GM18858 (cell line): ENCODE measurements at regions not wholly inside any gene's neighbourhood (a gene's known extent, or its start where the extent isn't known, plus 50 kb on each side); places are given as distances from the start of the nearest gene placed in this dataset.

Source experiments
- ATAC-seq: cut with Tn5 transposase; IDR thresholded peaks from one replicate; pipeline ENCODE4 v1.9.1; 2021; ENCODE audit not compliant: unreplicated experiment

DNA sequence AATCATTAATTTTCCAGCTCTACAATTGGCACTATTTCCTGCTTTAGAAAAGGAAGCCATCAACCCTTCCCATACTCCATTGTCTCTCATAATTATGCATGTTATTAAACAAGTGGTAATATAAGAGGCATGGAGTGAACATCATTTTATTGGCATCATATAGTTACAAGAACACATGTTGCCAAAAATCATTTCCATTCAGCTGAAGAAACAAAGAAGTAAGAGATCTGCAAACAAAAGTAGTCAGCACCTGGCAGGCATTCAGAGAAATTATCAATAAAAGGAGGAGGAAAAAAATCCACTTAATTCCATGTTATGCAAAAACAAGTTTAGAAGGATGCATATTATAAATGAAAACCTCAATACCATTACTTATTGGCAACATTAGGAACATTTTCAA is 1208.2 kb upstream of the C9orf72 start:
- no peak for ATAC-seq

DNA sequence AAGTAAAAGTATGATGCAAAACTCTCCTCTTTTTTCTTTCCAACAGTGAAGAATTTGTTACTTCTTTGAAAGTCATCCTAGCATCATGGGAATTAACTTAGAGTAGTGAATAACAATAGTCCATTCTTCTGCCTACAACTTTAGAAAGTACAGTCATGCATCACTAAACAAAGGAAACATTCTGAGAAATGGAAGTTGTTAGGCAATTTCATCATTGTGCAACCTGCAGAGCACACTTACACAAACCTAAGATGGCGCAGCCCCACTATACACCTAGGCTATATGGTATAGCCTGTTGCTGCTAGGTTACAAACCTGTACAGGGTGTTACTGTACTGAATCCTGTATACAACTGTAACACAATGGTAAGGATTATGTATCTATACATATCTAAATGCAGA is 1209.3 kb upstream of the C9orf72 start:
- no peak for ATAC-seq

DNA sequence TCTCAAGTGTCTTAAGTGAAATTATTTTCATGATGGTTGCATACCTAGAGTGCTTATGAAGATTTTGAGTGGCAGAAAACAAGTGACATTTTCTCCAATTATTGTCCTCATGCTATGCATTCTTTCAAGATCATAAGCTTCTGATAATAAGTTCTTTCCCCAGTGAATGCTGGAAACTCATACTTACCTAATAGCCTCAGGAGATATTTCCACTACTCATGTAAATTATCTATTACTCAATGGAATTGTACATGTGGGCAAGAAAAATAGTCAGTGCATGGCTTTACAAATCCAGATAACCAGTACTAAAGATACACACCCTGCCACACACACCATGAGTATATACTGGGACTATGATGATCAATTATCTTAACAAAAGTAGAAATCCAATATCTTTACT is 1219.4 kb upstream of the C9orf72 start:
- no peak for ATAC-seq

DNA sequence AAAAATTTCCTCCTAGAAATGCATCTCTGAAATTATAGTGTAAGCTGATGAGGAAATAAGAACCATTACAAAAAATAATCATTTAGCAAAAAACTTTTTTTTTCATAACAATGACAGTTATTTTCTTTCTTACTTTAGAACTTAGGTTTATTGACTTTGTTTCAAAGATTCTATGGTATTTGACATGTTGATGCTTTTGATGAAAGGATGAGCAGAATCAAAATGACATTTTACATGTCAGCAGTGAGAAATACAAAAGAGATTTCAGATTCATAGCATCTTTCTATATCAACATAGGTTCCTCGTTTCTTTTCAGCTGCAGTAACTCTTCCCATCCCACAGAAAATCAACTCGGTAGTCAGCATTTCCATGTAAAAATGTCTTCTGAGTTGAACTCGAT is 1226.6 kb upstream of the C9orf72 start:
- no peak for ATAC-seq

DNA sequence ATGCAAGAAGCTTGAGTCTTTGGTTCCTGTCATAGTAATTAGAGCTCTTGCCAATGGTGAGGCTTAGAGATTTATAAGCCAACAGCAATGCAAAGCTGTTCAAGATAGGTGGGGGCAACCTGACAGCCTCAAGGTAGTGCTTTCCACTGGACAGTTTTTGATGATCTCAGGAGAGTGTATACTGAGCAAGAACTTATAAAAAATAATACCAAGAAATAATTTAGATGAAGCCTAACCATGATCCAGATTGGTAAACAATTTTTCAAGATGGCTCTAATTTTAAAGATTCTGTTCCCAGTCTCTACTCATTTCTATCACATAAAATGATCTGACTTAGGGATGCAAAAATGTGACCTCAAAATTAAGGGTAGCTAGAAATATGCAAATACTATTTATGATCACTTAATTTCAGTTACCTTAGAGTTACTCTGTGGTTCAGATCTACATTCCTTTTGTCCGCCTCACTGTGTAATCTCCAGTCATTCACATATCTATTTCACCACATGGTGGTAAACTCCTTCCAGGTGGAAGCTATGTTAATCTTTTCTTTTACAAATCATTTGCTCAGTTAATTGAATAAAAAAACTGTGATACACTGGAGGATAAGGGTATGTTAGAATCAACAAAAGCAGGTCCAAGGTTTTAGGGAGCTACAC is 1228.0 kb upstream of the C9orf72 start:
- no peak for ATAC-seq

DNA sequence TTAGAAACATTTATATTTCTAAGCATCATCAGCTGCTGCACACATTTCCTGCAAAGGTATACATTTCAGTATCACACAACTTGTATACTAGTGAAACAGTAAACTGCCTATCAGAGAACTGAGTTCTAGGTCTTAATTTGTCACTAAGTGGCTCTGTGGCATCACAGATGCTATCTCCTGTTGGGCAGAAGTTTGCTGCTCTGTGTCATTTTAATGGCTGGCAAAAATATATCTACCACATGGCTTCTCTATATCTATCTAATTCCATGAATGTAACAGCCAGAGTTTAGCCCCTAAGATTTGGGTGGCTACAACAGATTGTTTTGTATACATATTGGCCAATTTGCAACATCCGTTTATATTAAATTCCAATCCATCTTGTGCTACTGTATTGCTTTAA is 1231.9 kb upstream of the C9orf72 start:
- no peak for ATAC-seq

DNA sequence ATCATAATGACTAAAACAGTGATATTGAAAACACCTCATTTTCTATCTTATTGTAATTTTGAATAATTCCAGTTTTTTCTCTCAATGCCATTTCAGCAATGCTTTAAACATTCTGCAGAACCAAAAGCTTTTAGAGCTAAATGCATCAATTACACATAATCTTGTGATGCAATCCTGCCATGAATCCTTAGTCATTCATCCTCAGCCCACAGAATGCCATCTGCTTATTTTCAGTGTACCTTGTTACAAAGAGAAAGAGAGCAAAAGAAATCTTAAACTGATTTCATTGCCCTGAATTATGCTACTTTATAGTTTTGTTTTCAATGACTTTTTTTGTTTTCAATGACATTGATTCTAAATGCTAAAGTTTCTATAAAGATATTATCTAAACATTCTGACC is 1234.8 kb upstream of the C9orf72 start:
- no peak for ATAC-seq

DNA sequence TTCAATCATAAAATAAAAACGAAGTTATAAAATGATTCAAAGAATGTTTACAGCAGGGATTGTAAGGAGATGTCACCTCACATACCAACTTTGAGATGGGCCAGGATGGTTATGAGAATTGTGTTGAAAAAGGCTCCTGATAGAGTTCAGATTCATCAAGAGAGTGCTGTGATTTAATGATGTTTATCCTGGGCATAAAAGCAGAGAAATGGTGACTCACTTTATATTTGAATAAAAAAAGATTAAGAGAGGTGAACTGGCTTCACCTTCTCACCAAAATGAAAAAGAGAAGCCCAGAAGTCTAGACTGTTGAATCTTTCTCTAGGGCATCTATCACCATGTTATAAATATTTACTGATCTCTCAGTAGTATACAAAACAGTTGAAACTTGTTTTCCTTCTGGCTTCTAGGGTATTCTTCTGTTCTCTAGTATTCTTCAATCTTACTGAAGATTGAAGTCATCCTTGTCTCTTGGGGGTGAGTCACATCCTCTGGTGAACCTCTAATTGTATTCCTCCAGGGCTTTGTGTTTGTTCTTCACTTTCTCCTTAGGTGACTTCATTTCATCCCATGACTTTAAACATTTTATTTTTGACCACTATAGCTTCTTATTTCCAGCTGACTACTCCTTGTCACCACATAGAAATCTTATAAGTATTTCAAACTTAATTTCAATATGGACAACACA is 1237.3 kb upstream of the C9orf72 start:
- no peak for ATAC-seq

DNA sequence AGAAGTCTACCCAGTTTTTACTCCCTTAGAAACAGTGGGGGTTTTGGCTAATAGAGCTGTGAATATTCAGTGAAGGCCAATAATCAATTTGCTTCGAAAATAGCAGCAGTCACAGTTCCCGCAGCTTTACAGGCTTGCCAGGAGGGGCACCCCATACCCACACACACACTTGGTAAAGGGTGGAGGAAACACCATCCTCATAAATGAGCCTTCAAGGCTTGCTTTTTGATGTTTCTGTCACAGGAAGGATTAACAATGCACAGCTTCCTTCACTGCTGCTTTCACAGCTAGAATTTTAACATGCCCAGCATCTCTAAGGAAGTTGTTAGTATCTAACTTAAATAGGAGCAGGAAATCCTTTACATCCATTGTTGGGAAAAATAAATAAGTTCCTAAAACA is 1247.5 kb upstream of the C9orf72 start:
- no peak for ATAC-seq

DNA sequence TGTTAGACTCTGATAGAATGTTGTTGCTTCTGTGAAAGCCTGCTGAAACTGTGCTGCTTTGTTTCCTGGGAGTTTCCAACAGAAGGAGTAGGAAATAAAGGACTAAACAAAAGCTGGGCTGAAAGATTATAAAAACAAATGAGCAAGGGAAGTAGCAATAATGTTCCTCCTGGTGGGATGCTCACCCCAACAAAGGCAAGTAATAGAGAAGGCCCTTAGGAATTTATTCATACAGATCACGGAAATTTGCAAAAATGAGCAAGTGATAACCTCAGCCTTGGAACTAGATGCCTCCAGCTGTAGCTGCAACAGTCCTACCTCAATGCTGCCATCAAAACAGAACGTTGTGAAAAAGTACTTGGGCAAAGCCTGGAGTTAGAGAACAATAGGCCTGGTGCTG is 1248.0 kb upstream of the C9orf72 start:
- ATAC-seq: no peak

DNA sequence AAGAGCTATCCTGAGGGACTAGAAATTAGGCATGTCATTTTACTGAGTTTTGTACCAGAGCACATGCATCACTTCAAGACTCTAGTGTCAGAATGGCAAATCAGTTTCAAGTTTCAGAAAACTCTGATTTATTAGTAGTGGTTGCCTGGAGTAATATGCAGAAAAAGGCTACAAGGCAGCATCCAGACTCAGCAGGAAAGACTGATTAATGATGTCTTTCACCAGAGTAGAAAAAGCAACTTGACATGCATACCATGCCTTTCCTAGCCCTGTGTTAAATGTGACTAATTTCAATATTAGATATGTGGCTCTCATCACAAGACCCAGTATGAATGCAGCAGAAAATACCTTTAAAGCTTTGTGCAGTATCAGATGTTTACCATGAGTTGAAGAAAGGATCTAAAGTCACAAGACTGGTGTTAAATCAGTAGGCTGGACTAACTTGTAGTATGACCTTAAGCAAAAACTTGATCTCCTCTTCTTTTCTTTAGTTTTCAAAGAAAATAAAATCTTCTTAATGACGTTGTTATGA is 1251.2 kb upstream of the C9orf72 start:
- ATAC-seq: no peak

DNA sequence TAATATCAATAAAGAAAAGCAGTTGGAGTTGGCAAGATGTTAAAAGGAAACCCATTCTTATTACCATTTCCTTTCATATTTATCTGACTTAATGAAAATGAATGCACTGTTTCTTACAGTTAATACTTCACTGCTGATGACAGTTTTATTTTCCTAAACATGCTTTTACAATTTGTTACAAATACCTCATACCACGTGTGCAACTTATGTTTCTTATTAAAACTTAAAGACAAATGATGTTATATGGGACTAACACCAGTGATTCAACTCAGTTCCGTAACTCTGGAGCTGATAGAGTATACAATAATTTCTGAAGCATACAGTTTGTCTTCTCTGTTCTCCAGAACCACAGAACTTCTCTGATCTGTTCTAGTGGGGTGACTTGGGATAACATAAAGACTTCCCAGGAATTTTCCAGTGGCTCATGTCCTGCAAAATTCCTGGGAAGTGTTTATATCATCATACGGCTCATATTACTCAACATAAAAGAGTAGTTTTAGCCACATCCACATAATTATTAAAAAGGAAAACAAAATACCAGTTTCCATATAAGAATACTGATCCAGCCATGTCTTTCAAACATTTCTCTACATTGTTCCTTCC is 1259.0 kb upstream of the C9orf72 start:
- ATAC-seq: no peak

DNA sequence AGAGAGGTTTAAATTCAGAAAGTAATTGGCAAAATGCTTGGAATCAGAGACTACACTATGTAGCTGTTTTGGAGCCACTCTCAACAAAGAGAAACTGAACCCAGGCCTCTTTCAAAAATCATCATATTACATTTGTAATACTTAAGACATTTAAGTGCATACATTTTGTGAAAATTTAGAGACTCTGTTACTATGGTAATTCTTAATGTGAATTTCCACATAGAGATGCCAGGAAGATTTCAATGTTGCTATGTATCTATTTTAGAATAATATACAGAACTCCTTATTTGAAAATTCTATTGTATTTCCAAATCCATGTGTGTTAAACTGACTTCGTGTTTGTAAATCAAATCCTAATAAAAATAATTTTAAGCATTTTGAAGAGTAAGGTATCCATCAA is 1260.9 kb upstream of the C9orf72 start:
- ATAC-seq: no peak

DNA sequence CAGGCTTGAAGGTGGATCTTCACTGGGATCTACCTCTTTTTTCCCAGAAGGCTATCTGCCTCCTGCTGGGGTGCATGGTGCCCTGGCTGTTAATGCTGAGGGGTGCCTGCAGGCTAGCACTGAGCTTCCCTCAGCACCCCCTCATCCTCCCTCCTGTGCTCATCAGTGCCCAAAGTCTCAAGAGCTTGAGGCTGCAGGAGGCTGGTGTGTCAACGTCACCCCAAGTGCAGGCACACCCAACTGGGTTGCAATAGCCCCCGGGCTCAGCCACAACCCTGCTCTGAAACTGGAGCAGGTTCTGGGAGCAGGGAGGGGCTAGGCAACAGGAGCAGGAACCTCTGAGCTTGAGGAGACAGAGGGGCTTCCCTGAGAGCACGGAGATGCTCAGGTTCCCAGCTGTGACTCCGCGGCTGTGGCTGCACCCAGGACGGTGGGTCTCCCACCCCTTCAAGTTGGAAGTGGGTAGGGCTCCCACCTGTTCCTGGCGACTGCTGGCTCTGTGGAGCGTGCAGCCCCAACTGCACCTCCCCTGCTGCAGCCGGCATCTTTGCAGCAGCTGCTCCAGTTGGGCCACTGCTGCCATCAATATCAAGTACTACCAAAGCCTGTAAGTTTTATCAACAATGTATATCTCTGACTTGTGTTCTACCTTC is 1266.6 kb upstream of the C9orf72 start:
- ATAC-seq: no peak

DNA sequence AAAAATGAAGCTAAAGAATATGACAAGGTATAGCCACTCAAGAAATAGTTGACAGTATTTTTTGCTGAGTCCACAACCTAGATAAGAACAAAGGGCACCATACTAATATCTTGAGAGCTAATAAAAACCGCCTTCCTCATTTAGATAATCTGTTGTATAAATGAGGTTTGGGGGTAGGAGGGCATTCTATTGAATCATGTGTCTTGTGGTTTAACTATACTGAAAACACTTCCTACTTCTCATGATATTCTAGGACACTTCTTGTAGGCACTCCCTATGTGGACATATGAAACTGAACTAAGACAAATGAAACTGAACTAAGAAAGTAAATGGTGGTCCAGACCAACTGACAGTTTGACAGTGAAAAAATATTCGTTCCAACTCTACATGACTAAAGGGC is 1268.5 kb upstream of the C9orf72 start:
- ATAC-seq: no peak

DNA sequence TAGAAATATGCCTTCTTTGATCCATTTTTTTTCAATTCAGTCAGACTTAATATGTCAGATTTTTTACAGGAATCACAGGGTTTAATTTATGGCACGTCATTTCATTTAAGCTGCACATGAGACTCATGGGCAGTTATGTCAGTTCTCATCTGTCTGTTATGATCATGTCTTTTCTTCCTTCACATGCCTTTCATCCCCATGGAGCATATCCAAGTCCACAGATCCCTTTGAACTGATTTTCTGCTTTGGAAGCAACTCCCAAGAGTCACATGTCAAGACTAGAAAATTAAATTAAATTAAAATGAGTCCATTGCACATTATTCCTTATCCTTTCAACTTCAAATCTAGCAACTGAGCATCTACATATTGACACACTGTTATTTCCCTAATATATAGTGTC is 1274.0 kb upstream of the C9orf72 start:
- no peak for ATAC-seq

DNA sequence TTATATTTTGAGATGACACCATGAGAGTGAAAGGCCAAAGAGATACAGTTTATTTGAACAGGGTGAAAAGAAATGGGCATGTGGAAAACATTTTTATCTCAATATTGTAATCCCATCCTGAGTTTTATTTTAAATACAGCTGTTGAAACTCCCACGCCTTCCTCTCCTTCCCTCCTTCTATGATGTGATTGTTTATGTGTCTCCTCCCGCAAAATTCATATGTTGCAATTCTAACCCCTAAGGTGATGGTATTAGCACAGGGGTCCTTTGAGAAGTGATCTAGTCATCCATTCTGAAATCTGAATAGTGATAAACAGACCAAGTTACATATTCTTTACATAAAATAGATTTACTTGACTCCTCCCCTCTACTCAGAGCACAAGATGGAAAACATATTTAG is 1275.4 kb upstream of the C9orf72 start:
- no peak for ATAC-seq

DNA sequence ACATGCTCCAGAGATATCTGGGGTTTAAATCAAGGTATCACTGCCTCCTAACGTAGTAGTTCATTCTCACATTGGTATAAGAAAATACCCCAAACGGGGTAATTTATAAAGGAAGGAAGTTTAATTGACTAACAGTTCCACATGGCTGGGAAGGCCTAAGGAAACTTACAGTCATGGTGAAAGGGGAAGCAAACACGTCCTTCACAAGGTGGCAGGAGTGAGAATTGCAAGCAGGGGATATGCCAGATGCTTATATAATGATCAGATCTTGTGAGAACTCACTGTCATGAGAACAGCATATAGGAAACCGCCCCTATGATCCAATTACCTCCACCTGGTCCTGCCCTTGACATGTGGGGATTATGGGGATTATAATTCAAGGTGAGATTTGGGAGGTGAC is 1280.2 kb upstream of the C9orf72 start:
- ATAC-seq: no peak

DNA sequence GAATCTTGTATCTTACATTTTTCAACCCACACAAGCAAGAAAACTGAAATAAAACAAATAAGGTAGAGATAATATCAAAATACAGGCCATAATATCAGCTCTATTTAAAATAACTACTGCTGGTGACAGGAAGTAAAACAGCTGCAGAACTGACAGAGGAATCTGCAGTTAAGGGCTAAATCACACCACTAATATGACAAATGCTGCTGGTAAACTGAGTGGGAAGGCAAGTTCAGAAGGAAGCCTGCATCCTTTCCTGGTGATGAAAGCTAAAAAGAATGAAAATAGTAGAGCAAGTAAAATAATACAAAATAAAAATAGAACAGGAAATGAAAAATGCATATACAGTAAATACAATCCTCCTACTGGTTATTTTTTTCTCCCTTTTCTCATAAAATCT is 1293.7 kb upstream of the C9orf72 start:
- ATAC-seq: no peak

DNA sequence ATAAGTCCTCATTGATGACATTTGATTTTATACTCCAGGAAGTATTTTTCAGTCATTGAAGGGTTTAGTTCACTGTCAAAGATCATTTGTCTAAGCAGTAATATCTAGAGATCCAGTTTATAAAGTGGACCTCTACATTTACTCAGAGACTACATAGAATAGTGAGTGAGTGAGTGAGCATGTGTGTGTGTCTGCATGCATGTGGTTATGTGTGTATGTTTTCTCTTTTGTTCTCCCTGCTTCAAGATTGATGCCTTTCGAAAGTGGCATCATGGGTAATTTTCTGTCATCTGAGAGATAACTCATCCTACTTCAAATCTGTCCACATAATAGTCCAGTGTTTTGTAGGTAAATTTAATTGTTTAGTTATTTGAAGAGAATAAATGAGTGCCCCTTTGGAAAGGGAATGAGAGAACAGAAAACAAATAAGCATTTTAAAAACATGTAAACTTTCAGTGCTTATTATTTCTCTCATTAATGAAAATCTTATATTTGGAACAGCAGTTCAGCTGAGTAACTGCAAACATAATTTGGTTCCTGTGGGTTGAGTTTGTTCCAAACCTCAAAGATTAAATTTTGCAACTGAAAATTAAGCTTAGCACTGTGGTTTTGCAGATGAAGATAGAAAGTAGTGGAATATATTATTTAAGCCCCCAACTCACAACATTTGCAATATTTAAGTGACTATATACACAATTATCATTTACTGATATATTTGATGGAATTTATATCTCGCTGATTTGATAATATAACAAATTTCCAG is 1295.1 kb upstream of the C9orf72 start:
- no peak for ATAC-seq

DNA sequence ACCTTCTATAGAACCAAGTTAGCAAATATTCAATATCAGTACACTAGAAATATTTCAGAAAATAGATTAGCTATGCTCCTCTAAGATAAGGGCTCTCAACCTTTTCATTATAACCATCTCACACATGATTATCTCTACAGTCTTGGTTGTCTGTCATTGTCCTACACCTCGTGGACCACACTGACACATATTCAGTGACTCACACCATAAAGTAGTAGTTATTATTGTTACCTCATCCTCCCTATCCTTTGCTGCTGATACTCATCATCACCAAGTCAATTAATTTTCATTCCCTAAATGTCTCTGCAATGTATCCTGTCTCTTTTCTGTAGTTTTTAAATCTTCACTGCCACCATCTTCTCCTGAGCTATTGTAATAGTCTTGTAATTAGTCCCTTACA is 1309.2 kb upstream of the C9orf72 start:
- ATAC-seq: no peak
